H1 (cell line): ENCODE measurements at regions not wholly inside any gene's neighbourhood (a gene's known extent, or its start where the extent isn't known, plus 50 kb on each side); places are given as distances from the start of the nearest gene placed in this dataset.

ENCODE experiments used
- CTCF ChIA-PET: fragments of 300-600 bp; sonication (Branson Sonifier 250); formaldehyde crosslinking; loops from one replicate; lab custom pipeline; 2021; ENCODE audit not compliant: partially characterized antibody; lab: Charles Lee
- POLR2A ChIA-PET: fragments of 300-600 bp; sonication (Branson Sonifier 250); formaldehyde crosslinking; loops from one replicate; lab custom pipeline; 2021; ENCODE audit warnings: inconsistent platforms; ENCODE audit not compliant: partially characterized antibody; lab: Charles Lee
- DNase-seq, 2 experiments: peaks; one replicate each; pipeline versions ENCODE4 v3.0.0 to v3.0.0-alpha.2; 2010 to 2022; ENCODE audit warnings: low spot score in 2 of 2, low read depth in 1 of 2, mixed read lengths in 1 of 2
- FAIRE-seq: peaks from 2 replicates; lab custom pipeline; 2011; peaks lifted over from hg19 to GRCh38; lab: Jason Lieb, UNC
- H2AFZ ChIP-seq: 2 replicates; pipeline ENCODE4 v1.8.1; 2012; ENCODE audit warnings: low read length, inconsistent platforms
- H2AK5ac ChIP-seq: 2 replicates; pipeline ENCODE4 v1.6.1; 2013; ENCODE audit warnings: low read depth, low read length
- H2BK120ac ChIP-seq: replicated peaks from 2 replicates; pipeline ENCODE3; 2013; ENCODE audit warnings: low read depth, low read length, inconsistent platforms
- H2BK12ac ChIP-seq: 2 replicates; pipeline ENCODE4 v1.6.1; 2013; ENCODE audit warnings: low read depth, low read length
- H2BK15ac ChIP-seq: 2 replicates; pipeline ENCODE4 v1.6.1; 2013; ENCODE audit warnings: low read length
- H2BK20ac ChIP-seq: 2 replicates; pipeline ENCODE4 v1.6.1; 2013; ENCODE audit warnings: low read length
- H2BK5ac ChIP-seq: 2 replicates; pipeline ENCODE4 v1.6.1; 2013; ENCODE audit warnings: low read depth, low read length
- H3K14ac ChIP-seq: 2 replicates; pipeline ENCODE4 v1.6.1; 2013; ENCODE audit warnings: inconsistent platforms; ENCODE audit not compliant: insufficient read length
- H3K18ac ChIP-seq: 2 replicates; pipeline ENCODE4 v1.6.1; 2013; ENCODE audit warnings: low read length; ENCODE audit errors: extremely low read depth
- H3K23ac ChIP-seq: 2 replicates; pipeline ENCODE4 v1.6.1; 2013; ENCODE audit warnings: inconsistent platforms; ENCODE audit not compliant: insufficient read length
- H3K23me2 ChIP-seq: 2 replicates; pipeline ENCODE4 v1.6.1; 2013; ENCODE audit warnings: low read depth, low read length
- H3K27ac ChIP-seq: 2 replicates; pipeline ENCODE4 v1.6.1; 2011; ENCODE audit warnings: low read depth, low read length, inconsistent platforms
- H3K27me3 ChIP-seq, 4 experiments: replicated peaks in 1 of 4; 1 replicate in 1 of 4; 2 replicates in 3 of 4; pipeline versions ENCODE4 v1.6.1 to v1.8.1; 2011 to 2013; ENCODE audit warnings: low read length in 3 of 4, mild to moderate bottlenecking in 3 of 4, inconsistent platforms in 2 of 4, mixed read lengths in 2 of 4, moderate library complexity in 1 of 4; ENCODE audit not compliant: control insufficient read depth in 3 of 4, insufficient read depth in 3 of 4; ENCODE audit errors: extremely low read depth in 1 of 4
- H3K36me3 ChIP-seq, 4 experiments: 2 replicates each; pipeline versions ENCODE4 v1.6.1 to v1.8.1; 2011 to 2013; ENCODE audit warnings: mild to moderate bottlenecking in 4 of 4, low read length in 3 of 4, moderate library complexity in 2 of 4, control low read depth in 1 of 4, inconsistent platforms in 1 of 4; ENCODE audit not compliant: insufficient read depth in 4 of 4, control insufficient read depth in 2 of 4
- H3K4ac ChIP-seq: replicated peaks from 2 replicates; pipeline ENCODE3; 2013; ENCODE audit warnings: low read length, low read depth, mixed read lengths, inconsistent platforms; ENCODE audit not compliant: insufficient read length
- H3K4me1 ChIP-seq, 4 experiments: replicated peaks in 1 of 4; 1 replicate in 1 of 4; 2 replicates in 3 of 4; pipeline versions ENCODE4 v1.6.1 to v1.8.1; 2011 to 2013; ENCODE audit warnings: low read length in 3 of 4, inconsistent platforms in 2 of 4, mixed read lengths in 1 of 4; ENCODE audit not compliant: insufficient read depth in 4 of 4, control insufficient read depth in 3 of 4
- H3K4me2 ChIP-seq, 2 experiments: 2 replicates each; pipeline versions ENCODE4 v1.6.1 to v1.8.1; 2011 to 2013; ENCODE audit warnings: low read depth in 2 of 2, low read length in 2 of 2, control low read depth in 1 of 2, inconsistent platforms in 1 of 2, mild to moderate bottlenecking in 1 of 2; ENCODE audit not compliant: insufficient read depth in 1 of 2
- H3K4me3 ChIP-seq, 4 experiments: fragments of 200-600, 300-600 bp in 1 of 4; sonication (generic), shearing (Covaris generic), sonication (Bioruptor Twin) in 1 of 4; 2 replicates each; pipeline versions ENCODE4 v1.5.1 to v1.8.1; 2011 to 2016; ENCODE audit warnings: low read length in 4 of 4, low read depth in 3 of 4, control low read depth in 2 of 4, inconsistent platforms in 2 of 4, mild to moderate bottlenecking in 2 of 4, mixed read lengths in 1 of 4, moderate library complexity in 1 of 4; ENCODE audit not compliant: insufficient read depth in 2 of 4; ENCODE audit errors: extremely low read depth in 1 of 4
- H3K56ac ChIP-seq: replicated peaks from 2 replicates; pipeline ENCODE3; 2013; ENCODE audit warnings: low read depth, mild to moderate bottlenecking, mixed read lengths, low read length, inconsistent platforms; ENCODE audit not compliant: insufficient read length
- H3K79me1 ChIP-seq: 2 replicates; pipeline ENCODE4 v1.6.1; 2013; ENCODE audit warnings: low read depth, low read length, control low read depth
- H3K79me2 ChIP-seq, 2 experiments: 2 replicates each; pipeline versions ENCODE4 v1.6.1 to v1.8.1; 2012 to 2013; ENCODE audit warnings: low read length in 2 of 2, mild to moderate bottlenecking in 2 of 2, inconsistent platforms in 1 of 2; ENCODE audit not compliant: insufficient read depth in 2 of 2, control insufficient read depth in 1 of 2
- H3K9ac ChIP-seq, 4 experiments: replicated peaks in 1 of 4; 1 replicate in 1 of 4; 2 replicates in 3 of 4; pipeline versions ENCODE4 v1.6.1 to v1.8.1; 2011 to 2013; ENCODE audit warnings: low read depth in 3 of 4, low read length in 3 of 4, control low read depth in 2 of 4, mild to moderate bottlenecking in 2 of 4, moderate library complexity in 2 of 4, inconsistent platforms in 1 of 4; ENCODE audit errors: extremely low read depth in 1 of 4
- H3K9me3 ChIP-seq, 2 experiments: 2 replicates each; pipeline versions ENCODE4 v1.6.1 to v1.8.1; 2012 to 2013; ENCODE audit warnings: mild to moderate bottlenecking in 2 of 2, moderate library complexity in 2 of 2, control low read depth in 1 of 2, inconsistent platforms in 1 of 2, low read depth in 1 of 2, low read length in 1 of 2, mixed read lengths in 1 of 2; ENCODE audit not compliant: insufficient read depth in 2 of 2
- H4K20me1 ChIP-seq, 2 experiments: replicated peaks in 1 of 2; 2 replicates each; pipeline versions ENCODE3 to v1.8.1; 2011 to 2013; ENCODE audit warnings: inconsistent platforms in 2 of 2, low read length in 2 of 2, mild to moderate bottlenecking in 1 of 2; ENCODE audit not compliant: insufficient read depth in 2 of 2, control insufficient read depth in 1 of 2
- H4K5ac ChIP-seq: 2 replicates; pipeline ENCODE4 v1.6.1; 2013; ENCODE audit warnings: low read length, low read depth, mixed read lengths, inconsistent platforms; ENCODE audit not compliant: insufficient read length
- H4K8ac ChIP-seq: 2 replicates; pipeline ENCODE4 v1.8.0; 2013; ENCODE audit warnings: mild to moderate bottlenecking, moderate library complexity, low read length, inconsistent platforms; ENCODE audit not compliant: insufficient read depth; ENCODE audit errors: extremely low read depth
- H4K91ac ChIP-seq: replicated peaks from 2 replicates; pipeline ENCODE3; 2013; ENCODE audit warnings: low read length, mixed read lengths, inconsistent platforms; ENCODE audit not compliant: insufficient read length
- CREB1 ChIP-seq: IDR thresholded peaks from 2 replicates; pipeline ENCODE4 v1.6.1; 2012; ENCODE audit warnings: inconsistent platforms
- HDAC6 ChIP-seq: IDR thresholded peaks from one replicate; pipeline ENCODE4 v1.7.1; 2012; ENCODE audit warnings: low read depth, mild to moderate bottlenecking, inconsistent platforms, low read length, moderate library complexity
- MAFK ChIP-seq: IDR thresholded peaks from 2 replicates; pipeline ENCODE4 v1.6.1; 2012; ENCODE audit warnings: low read depth, mild to moderate bottlenecking, improper control_type of control experiment, low read length
- TAF7 ChIP-seq: optimal IDR thresholded peaks from 2 replicates; pipeline ENCODE3; 2011; ENCODE audit warnings: low read depth, mild to moderate bottlenecking, inconsistent platforms, low read length, moderate library complexity, borderline replicate concordance
- WGBS, 2 experiments: shearing (Covaris generic) in 1 of 2; methylation state at CpG; one replicate each; pipeline versions ENCODE4 v1.1.6 to v1.1.7; 2013 to 2015; ENCODE audit warnings: low lambda C conversion rate in 2 of 2, mixed read lengths in 2 of 2, inconsistent platforms in 1 of 2, low coverage in 1 of 2, missing lambda C conversion rate in 1 of 2; ENCODE audit not compliant: insufficient replicate concordance in 2 of 2, insufficient coverage in 1 of 2, insufficient read length in 1 of 2; ENCODE audit errors: extremely low coverage in 1 of 2, missing lambda C conversion rate in 1 of 2; 5-methylcytosine and 5-hydroxymethylcytosine counted together
- TF ChIP-seq, protein P1 (sequence below): IDR thresholded peaks from 2 replicates; pipeline ENCODE4 v1.6.1; 2012; ENCODE audit warnings: inconsistent platforms

DNA sequence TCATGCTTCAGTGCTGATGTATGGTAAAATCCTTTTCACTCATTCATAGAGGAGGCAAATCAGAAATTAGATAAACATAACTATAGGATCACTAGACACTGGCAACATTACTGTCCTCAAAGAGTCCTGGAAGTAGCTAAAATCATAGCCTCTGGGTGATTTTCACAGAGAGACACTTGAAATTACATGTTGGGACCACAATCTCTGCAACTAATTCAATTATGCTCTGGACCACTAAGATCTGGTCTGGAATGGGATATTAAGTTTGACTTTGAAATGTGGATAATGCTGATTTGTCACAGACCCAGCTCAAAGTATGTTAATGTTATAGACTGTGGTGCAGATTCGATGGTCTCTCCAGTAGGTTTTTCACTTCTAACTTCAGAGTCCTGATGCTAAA, 214.6 kb upstream of the CCNH start:
- Histone ChIP-seq H2BK5ac (no peak overlapping the region), H2BK15ac (no peak overlapping the region), H3K56ac (no peak overlapping the region), H2BK20ac (no peak overlapping the region), H2BK120ac (no peak overlapping the region), H4K20me1 (no peaks in the 10 kb centered on the region), H3K79me2 (no peaks in the 10 kb centered on the region), H3K23me2 (no peaks in the 10 kb centered on the region), H3K4me2 (no peak overlapping the region), H3K27me3 (no peaks in the 10 kb centered on the region), H3K9me3 (no peaks in the 10 kb centered on the region), H3K9ac (no peak overlapping the region), H3K79me1 (no peaks in the 10 kb centered on the region), H2AFZ (no peak overlapping the region), H3K18ac (no peak overlapping the region), H4K91ac (no peak overlapping the region), H3K4ac (no peak overlapping the region), H3K36me3 (no peaks in the 10 kb centered on the region), H2BK12ac (no peak overlapping the region), H3K4me1 (no peaks in the 10 kb centered on the region), H3K4me3 (no peak overlapping the region), H3K14ac (no peak overlapping the region), H3K23ac (no peak overlapping the region), H2AK5ac (no peak overlapping the region), H4K8ac (no peak overlapping the region), H4K5ac (no peak overlapping the region), H3K27ac (no peak overlapping the region)
- 80% methylated on average over 1 of the region's 1 CpG; no CpG with 5 or more reads in 1 of the 2 experiments for WGBS, 2 experiments
- TF ChIP-seq HDAC6 = no peak
- TF ChIP-seq CREB1 = no peak
- TF ChIP-seq, protein P1, sequence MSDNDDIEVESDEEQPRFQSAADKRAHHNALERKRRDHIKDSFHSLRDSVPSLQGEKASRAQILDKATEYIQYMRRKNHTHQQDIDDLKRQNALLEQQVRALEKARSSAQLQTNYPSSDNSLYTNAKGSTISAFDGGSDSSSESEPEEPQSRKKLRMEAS = no peak
- no peak for TF ChIP-seq TAF7
- TF ChIP-seq MAFK = no peak
- ChIA-PET POLR2A (interaction anchor here (0.6 kb wide), 1 partner anchor 248 kb away, joined by 5 read pairs; no protein-coding TSS in a partner anchor), CTCF (no interaction called here)
- DNase-seq (no peak), FAIRE-seq (no peak)
